ENCODE measurements at regions not wholly inside any gene's neighbourhood (a gene's known extent, or its start where the extent isn't known, plus 50 kb on each side); places are given as distances from the start of the nearest gene placed in this dataset.

DNA sequence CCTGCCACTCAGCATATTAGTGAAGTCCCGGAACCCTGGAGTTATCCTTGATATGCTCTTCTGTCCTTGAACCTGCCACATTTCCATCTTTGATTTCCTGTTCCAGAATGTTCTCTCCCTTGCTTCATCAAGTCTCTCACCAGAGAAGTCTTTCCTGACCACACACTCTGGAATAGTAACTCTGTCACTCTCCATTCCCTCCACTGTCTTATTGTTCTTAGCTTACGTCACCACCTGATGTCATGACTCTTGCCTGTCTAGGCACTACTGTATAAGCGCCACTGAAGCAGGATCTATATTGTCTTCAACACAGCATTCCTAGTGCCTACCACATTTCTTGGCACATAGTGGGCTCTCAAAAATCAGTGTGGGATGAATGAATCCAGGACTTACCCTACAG is 65.4 kb upstream of the SMYD2 start:
- Histone ChIP-seq H3K4me2 (no peak overlapping the region), H3K79me2 (ENCODE audit: insufficient read depth, low read depth) (no peaks in the 10 kb centered on the region), H3K36me3 (ENCODE audit: insufficient read depth) (no peaks in the 10 kb centered on the region), H3K4me3 (IDR thresholded peaks at IDR 0.05; ENCODE audit: insufficient read depth, low read depth, low read length) (no peak overlapping the region), H3K4me1 (ENCODE audit: low read depth, poor library complexity, severe bottlenecking) (no peaks in the 10 kb centered on the region), H3K27ac (no peak overlapping the region), H3K27me3 (ENCODE audit: insufficient read depth, low read depth) (no peaks in the 10 kb centered on the region), H2AFZ (ENCODE audit: low read depth) (no peak overlapping the region), H4K20me1 (ENCODE audit: insufficient read depth) (no peaks in the 10 kb centered on the region), H3K9ac (no peak overlapping the region)
- TF ChIP-seq, protein P1, sequence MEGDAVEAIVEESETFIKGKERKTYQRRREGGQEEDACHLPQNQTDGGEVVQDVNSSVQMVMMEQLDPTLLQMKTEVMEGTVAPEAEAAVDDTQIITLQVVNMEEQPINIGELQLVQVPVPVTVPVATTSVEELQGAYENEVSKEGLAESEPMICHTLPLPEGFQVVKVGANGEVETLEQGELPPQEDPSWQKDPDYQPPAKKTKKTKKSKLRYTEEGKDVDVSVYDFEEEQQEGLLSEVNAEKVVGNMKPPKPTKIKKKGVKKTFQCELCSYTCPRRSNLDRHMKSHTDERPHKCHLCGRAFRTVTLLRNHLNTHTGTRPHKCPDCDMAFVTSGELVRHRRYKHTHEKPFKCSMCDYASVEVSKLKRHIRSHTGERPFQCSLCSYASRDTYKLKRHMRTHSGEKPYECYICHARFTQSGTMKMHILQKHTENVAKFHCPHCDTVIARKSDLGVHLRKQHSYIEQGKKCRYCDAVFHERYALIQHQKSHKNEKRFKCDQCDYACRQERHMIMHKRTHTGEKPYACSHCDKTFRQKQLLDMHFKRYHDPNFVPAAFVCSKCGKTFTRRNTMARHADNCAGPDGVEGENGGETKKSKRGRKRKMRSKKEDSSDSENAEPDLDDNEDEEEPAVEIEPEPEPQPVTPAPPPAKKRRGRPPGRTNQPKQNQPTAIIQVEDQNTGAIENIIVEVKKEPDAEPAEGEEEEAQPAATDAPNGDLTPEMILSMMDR (conservative IDR thresholded peaks at IDR 0.05; ENCODE audit: low read depth, low read length): no peak

DNA sequence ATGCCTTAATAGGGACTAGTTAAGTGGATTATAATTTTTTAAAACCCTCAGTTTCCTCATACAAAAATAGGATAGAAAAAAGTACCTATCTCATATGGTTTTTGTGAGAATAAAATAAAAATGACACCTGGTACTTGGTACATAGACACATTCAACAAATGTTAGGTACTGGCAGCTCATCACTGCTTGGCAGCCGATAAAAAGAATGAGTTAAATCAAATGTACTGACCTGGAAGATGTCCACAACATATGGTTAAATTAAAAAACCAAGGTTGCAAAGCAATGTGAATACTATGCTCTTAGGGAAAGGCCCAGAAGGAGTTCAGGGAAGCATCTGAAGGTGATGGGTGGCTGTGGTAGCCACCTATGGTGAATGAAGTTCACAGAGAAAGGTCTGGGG is 64.9 kb upstream of the SMYD2 start:
- H3K27ac ChIP-seq: no peak overlapping the region
- H3K4me2 ChIP-seq: no peak overlapping the region
- TF ChIP-seq, protein P1 (conservative IDR thresholded peaks at IDR 0.05; ENCODE audit: low read depth, low read length): no peak
- no peaks in the 10 kb centered on the region for H3K36me3 ChIP-seq (ENCODE audit: insufficient read depth)
- no peaks in the 10 kb centered on the region for H3K4me1 ChIP-seq (ENCODE audit: low read depth, poor library complexity, severe bottlenecking)
- no peak overlapping the region for H3K4me3 ChIP-seq (IDR thresholded peaks at IDR 0.05; ENCODE audit: insufficient read depth, low read depth, low read length)
- H3K9ac ChIP-seq: no peak overlapping the region
- H3K27me3 ChIP-seq (ENCODE audit: insufficient read depth, low read depth): no peaks in the 10 kb centered on the region
- H4K20me1 ChIP-seq (ENCODE audit: insufficient read depth): no peaks in the 10 kb centered on the region
- H2AFZ ChIP-seq (ENCODE audit: low read depth): no peak overlapping the region
- H3K79me2 ChIP-seq (ENCODE audit: insufficient read depth, low read depth): no peaks in the 10 kb centered on the region

DNA sequence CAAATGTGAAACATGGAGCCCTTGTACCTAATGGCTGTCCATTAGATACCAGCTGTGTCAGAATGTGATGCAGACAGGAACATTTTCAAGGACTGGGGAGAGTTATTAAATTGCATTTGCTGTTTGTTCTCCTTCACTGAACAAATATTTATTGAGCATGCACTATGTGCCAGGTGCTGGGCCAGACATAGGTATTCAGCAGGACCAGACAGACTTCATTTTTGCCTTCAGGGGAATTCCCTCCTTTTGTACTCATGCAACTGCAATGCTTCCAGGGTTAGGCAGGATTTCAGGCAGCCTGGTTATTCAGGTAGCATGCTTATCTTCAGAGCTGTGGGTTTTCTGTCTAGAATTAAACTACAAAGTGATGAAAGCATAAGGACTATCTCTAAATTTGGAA is 64.2 kb upstream of the SMYD2 start:
- Histone ChIP-seq H3K4me1 (ENCODE audit: low read depth, poor library complexity, severe bottlenecking) (no peaks in the 10 kb centered on the region), H3K36me3 (ENCODE audit: insufficient read depth) (no peaks in the 10 kb centered on the region), H4K20me1 (ENCODE audit: insufficient read depth) (no peaks in the 10 kb centered on the region), H3K79me2 (ENCODE audit: insufficient read depth, low read depth) (no peaks in the 10 kb centered on the region), H3K27ac (no peak overlapping the region), H3K4me2 (no peak overlapping the region), H3K4me3 (IDR thresholded peaks at IDR 0.05; ENCODE audit: insufficient read depth, low read depth, low read length) (no peak overlapping the region), H3K9ac (no peak overlapping the region), H3K27me3 (ENCODE audit: insufficient read depth, low read depth) (no peaks in the 10 kb centered on the region), H2AFZ (ENCODE audit: low read depth) (no peak overlapping the region)
- TF ChIP-seq, protein P1 (conservative IDR thresholded peaks at IDR 0.05; ENCODE audit: low read depth, low read length): no peak

DNA sequence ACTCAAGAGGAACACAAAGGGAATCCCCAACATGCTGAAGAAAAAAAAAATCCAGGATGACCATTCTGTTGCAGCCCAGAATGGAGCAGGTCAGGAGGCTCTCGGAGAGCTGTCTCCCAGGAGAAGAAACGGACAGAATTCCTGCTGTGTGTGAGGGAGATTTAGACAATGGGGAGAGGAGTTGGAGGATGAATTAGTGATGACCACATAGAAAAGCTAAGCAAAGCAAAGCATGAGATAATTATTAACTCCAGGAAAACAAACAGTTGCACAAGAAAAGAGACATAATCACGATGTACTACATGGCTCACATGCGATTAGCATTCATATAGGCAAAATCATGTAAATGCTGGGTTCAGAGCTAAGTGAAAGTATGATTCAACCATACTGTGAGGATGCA is 61.1 kb upstream of the SMYD2 start:
- Histone ChIP-seq H3K9ac (no peak overlapping the region), H3K36me3 (ENCODE audit: insufficient read depth) (no peaks in the 10 kb centered on the region), H3K4me2 (no peak overlapping the region), H2AFZ (ENCODE audit: low read depth) (no peak overlapping the region), H3K27me3 (ENCODE audit: insufficient read depth, low read depth) (no peaks in the 10 kb centered on the region), H3K27ac (no peak overlapping the region), H3K4me3 (IDR thresholded peaks at IDR 0.05; ENCODE audit: insufficient read depth, low read depth, low read length) (no peak overlapping the region), H3K4me1 (ENCODE audit: low read depth, poor library complexity, severe bottlenecking) (no peaks in the 10 kb centered on the region), H4K20me1 (ENCODE audit: insufficient read depth) (no peaks in the 10 kb centered on the region), H3K79me2 (ENCODE audit: insufficient read depth, low read depth) (no peaks in the 10 kb centered on the region)
- TF ChIP-seq, protein P1 (conservative IDR thresholded peaks at IDR 0.05; ENCODE audit: low read depth, low read length): no peak

DNA sequence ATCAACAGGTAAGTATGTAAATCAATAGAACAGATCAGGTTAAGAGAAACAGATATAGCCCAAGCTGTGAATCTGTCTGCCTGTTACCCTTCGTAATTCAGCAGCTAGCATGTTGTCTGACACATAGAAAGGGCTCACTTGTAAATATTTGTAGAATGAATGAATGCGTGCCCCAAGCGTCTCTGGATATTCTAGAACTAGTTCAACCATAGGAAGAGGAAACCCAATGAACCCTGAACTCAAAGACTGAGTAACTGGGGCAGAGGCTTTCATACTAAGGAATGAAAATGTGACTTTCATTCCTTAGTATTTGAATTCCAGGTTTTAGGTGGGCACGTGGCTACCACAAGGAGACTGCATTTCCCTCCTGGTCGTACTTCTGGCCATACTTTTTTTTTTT is 60.1 kb upstream of the SMYD2 start:
- TF ChIP-seq, protein P1 (conservative IDR thresholded peaks at IDR 0.05; ENCODE audit: low read depth, low read length): no peak
- Histone ChIP-seq H3K27me3 (ENCODE audit: insufficient read depth, low read depth) (no peaks in the 10 kb centered on the region), H3K4me1 (ENCODE audit: low read depth, poor library complexity, severe bottlenecking) (no peaks in the 10 kb centered on the region), H3K9ac (no peak overlapping the region), H2AFZ (ENCODE audit: low read depth) (no peak overlapping the region), H3K79me2 (ENCODE audit: insufficient read depth, low read depth) (no peaks in the 10 kb centered on the region), H3K27ac (no peak overlapping the region), H3K4me3 (IDR thresholded peaks at IDR 0.05; ENCODE audit: insufficient read depth, low read depth, low read length) (no peak overlapping the region), H3K4me2 (no peak overlapping the region), H4K20me1 (ENCODE audit: insufficient read depth) (no peaks in the 10 kb centered on the region), H3K36me3 (ENCODE audit: insufficient read depth) (no peaks in the 10 kb centered on the region)

Data from KMS-11 (cell line).